Loucy (cell line): ENCODE measurements at regions not wholly inside any gene's neighbourhood (a gene's known extent, or its start where the extent isn't known, plus 50 kb on each side); places are given as distances from the start of the nearest gene placed in this dataset.

Source experiments
- H2AFZ ChIP-seq: fragments of 200-600 bp; sonication (generic); 2 replicates; pipeline ENCODE4 v1.6.0; 2016; ENCODE audit warnings: antibody characterized with exemption, mild to moderate bottlenecking, low read length, moderate library complexity
- H3F3A ChIP-seq: fragments of 200-600 bp; 2 replicates; pipeline ENCODE4 v1.6.0; 2016; ENCODE audit warnings: antibody characterized with exemption, low read depth, mild to moderate bottlenecking
- H3K27me3 ChIP-seq: fragments of 200-600 bp; sonication (generic); 2 replicates; pipeline ENCODE4 v1.6.1; 2014; ENCODE audit warnings: low read length, mild to moderate bottlenecking; ENCODE audit not compliant: insufficient read depth, poor library complexity, severe bottlenecking
- H3K36me3 ChIP-seq: fragments of 200-600 bp; sonication (generic); 2 replicates; pipeline ENCODE4 v1.6.1; 2016; ENCODE audit warnings: low read length; ENCODE audit not compliant: insufficient read depth
- H3K4me1 ChIP-seq: fragments of 200-600 bp; sonication (generic); 2 replicates; pipeline ENCODE4 v1.5.1; 2014; ENCODE audit warnings: low read length, mild to moderate bottlenecking; ENCODE audit not compliant: insufficient read depth, poor library complexity, severe bottlenecking
- H3K4me2 ChIP-seq: fragments of 200-600 bp; sonication (generic); 2 replicates; pipeline ENCODE4 v1.6.0; 2014; ENCODE audit warnings: antibody characterized with exemption, low read length, low read depth, mild to moderate bottlenecking; ENCODE audit not compliant: poor library complexity, severe bottlenecking
- H3K4me3 ChIP-seq: fragments of 200-600 bp; sonication (generic); 2 replicates; pipeline ENCODE4 v1.5.1; 2014; ENCODE audit warnings: low read length, mild to moderate bottlenecking, mixed read lengths; ENCODE audit not compliant: poor library complexity, severe bottlenecking
- H3K79me2 ChIP-seq: fragments of 200-600 bp; sonication (generic); 2 replicates; pipeline ENCODE4 v1.6.1; 2014; ENCODE audit warnings: low read length; ENCODE audit not compliant: insufficient read depth
- H3K9ac ChIP-seq: fragments of 200-600 bp; sonication (generic); 2 replicates; pipeline ENCODE4 v1.6.0; 2014; ENCODE audit warnings: mild to moderate bottlenecking, low read depth, low read length, moderate library complexity; ENCODE audit not compliant: poor library complexity, severe bottlenecking
- H3K9me2 ChIP-seq: fragments of 200-600 bp; sonication (generic); replicated peaks from 2 replicates; pipeline ENCODE4 v1.6.1; 2016; ENCODE audit warnings: low read depth, low read length, mixed read lengths
- H3K9me3 ChIP-seq: fragments of 200-600 bp; sonication (generic); 2 replicates; pipeline ENCODE4 v1.6.1; 2014; ENCODE audit warnings: mild to moderate bottlenecking, antibody characterized with exemption, low read length, low read depth; ENCODE audit not compliant: insufficient read depth
- H4K20me1 ChIP-seq: fragments of 200-600 bp; sonication (generic); 2 replicates; pipeline ENCODE4 v1.6.0; 2014; ENCODE audit warnings: antibody characterized with exemption, low read length, mild to moderate bottlenecking; ENCODE audit not compliant: insufficient read depth, poor library complexity, severe bottlenecking
- EZH2phosphoT487 ChIP-seq: fragments of 200-600 bp; IDR thresholded peaks from 2 replicates; pipeline ENCODE4 v1.6.1; 2018; ENCODE audit warnings: antibody characterized with exemption, mild to moderate bottlenecking, moderate library complexity, borderline replicate concordance
- TF ChIP-seq, protein P1 (sequence below): fragments of 200-600 bp; sonication (generic); conservative IDR thresholded peaks from 2 replicates; pipeline ENCODE4 v1.5.1; 2014; ENCODE audit warnings: mild to moderate bottlenecking, antibody characterized with exemption, low read length

DNA sequence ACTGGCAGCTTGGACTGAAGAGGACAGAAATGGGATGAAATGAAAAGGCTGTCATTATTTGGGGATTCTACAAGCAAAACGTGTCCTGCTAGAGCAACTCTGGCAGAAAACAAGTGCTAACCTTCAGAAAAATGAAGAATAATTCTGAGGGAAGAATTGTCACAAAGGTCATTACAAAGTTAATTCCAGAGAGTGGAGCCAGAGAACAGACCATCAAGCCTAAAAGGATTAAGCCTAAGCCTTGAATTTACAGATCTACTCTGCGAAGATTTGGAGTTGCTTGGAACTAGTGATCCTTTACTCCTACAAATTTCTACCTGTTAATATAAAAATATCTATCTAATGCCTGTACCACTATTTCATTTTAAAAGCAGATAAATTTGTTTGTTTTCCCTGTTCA, 1077.3 kb upstream of the CNTN5 start:
- Histone ChIP-seq H3K4me2 (no peak overlapping the region), H3K9me3 (no peaks in the 10 kb centered on the region), H3K4me1 (no peaks in the 10 kb centered on the region), H3F3A (no peaks in the 10 kb centered on the region), H3K36me3 (no peaks in the 10 kb centered on the region), H2AFZ (no peak overlapping the region), H3K4me3 (no peak overlapping the region), H4K20me1 (no peaks in the 10 kb centered on the region), H3K79me2 (no peaks in the 10 kb centered on the region), H3K27me3 (no peaks in the 10 kb centered on the region), H3K9ac (no peak overlapping the region), H3K9me2 (no peaks in the 10 kb centered on the region)
- no peak for TF ChIP-seq EZH2phosphoT487
- TF ChIP-seq, protein P1, sequence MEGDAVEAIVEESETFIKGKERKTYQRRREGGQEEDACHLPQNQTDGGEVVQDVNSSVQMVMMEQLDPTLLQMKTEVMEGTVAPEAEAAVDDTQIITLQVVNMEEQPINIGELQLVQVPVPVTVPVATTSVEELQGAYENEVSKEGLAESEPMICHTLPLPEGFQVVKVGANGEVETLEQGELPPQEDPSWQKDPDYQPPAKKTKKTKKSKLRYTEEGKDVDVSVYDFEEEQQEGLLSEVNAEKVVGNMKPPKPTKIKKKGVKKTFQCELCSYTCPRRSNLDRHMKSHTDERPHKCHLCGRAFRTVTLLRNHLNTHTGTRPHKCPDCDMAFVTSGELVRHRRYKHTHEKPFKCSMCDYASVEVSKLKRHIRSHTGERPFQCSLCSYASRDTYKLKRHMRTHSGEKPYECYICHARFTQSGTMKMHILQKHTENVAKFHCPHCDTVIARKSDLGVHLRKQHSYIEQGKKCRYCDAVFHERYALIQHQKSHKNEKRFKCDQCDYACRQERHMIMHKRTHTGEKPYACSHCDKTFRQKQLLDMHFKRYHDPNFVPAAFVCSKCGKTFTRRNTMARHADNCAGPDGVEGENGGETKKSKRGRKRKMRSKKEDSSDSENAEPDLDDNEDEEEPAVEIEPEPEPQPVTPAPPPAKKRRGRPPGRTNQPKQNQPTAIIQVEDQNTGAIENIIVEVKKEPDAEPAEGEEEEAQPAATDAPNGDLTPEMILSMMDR: no peak

DNA sequence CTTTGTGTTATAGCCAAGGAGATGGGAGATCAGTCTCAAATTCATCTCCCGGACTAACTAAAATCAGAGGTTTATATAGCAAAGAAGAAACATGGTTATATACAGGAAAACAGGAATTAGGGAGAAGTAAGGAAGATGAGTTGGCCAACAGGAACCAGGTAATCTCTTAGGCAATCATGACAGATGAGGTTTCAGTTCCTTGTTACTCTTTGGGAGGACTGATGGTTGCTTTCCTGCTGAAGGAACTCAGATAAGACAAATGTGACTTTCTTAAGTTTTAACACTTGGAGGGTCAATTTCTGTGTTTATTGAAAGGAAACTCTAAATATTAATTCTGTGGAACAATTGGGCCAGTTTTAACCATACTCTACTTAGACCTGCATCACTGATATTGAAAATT, 1072.0 kb upstream of the CNTN5 start:
- H3K79me2 ChIP-seq: no peaks in the 10 kb centered on the region
- no peak overlapping the region for H2AFZ ChIP-seq
- no peaks in the 10 kb centered on the region for H3K4me1 ChIP-seq
- H3K9ac ChIP-seq: no peak overlapping the region
- no peaks in the 10 kb centered on the region for H4K20me1 ChIP-seq
- no peaks in the 10 kb centered on the region for H3K27me3 ChIP-seq
- H3F3A ChIP-seq: no peaks in the 10 kb centered on the region
- TF ChIP-seq EZH2phosphoT487: no peak
- TF ChIP-seq, protein P1: no peak
- H3K4me2 ChIP-seq: no peak overlapping the region
- H3K9me2 ChIP-seq: no peaks in the 10 kb centered on the region
- H3K9me3 ChIP-seq: no peaks in the 10 kb centered on the region
- H3K4me3 ChIP-seq: no peak overlapping the region
- H3K36me3 ChIP-seq: no peaks in the 10 kb centered on the region

DNA sequence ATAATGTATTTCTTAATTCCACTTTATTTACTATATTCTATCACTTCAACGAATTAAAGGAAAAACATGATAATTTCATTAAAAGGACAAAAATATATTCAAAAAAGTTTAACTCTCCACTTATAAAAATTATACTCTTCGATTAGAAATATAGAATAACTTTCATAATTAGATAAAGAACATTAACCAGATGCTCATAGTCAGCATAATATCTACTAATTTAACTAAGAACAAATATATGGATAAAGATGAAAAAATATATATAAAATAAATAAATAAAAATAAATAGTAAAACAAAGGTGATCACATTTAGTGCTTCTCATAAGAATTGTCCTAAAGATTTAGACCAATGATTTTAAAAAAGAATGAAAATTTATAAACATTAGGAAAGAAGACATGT, 1065.2 kb upstream of the CNTN5 start:
- Histone ChIP-seq H3K9me2 (no peaks in the 10 kb centered on the region), H3K9ac (no peak overlapping the region), H4K20me1 (no peaks in the 10 kb centered on the region), H3K27me3 (no peaks in the 10 kb centered on the region), H3K36me3 (no peaks in the 10 kb centered on the region), H3K4me2 (no peak overlapping the region), H2AFZ (no peak overlapping the region), H3F3A (no peaks in the 10 kb centered on the region), H3K79me2 (no peaks in the 10 kb centered on the region), H3K9me3 (no peaks in the 10 kb centered on the region), H3K4me3 (no peak overlapping the region), H3K4me1 (no peaks in the 10 kb centered on the region)
- no peak for TF ChIP-seq EZH2phosphoT487
- TF ChIP-seq, protein P1: no peak
